BLaER1 (cell line): ENCODE measurements at regions not wholly inside any gene's neighbourhood (a gene's known extent, or its start where the extent isn't known, plus 50 kb on each side); places are given as distances from the start of the nearest gene placed in this dataset.

ENCODE experiments used
- H3K27ac ChIP-seq: shearing (Covaris generic); formaldehyde crosslinking; 2 replicates; pipeline ENCODE4 v1.8.1; 2022
- H3K27me3 ChIP-seq: shearing (Covaris generic); formaldehyde crosslinking; 2 replicates; pipeline ENCODE4 v1.8.1; 2022
- H3K36me3 ChIP-seq: shearing (Covaris generic); formaldehyde crosslinking; 2 replicates; pipeline ENCODE4 v1.8.1; 2022
- H3K4me1 ChIP-seq: shearing (Covaris generic); formaldehyde crosslinking; 2 replicates; pipeline ENCODE4 v1.8.1; 2022
- H3K4me2 ChIP-seq: shearing (Covaris generic); formaldehyde crosslinking; 2 replicates; pipeline ENCODE4 v1.8.1; 2022
- H3K4me3 ChIP-seq: shearing (Covaris generic); formaldehyde crosslinking; 2 replicates; pipeline ENCODE4 v1.8.1; 2022
- H3K9ac ChIP-seq: shearing (Covaris generic); formaldehyde crosslinking; 2 replicates; pipeline ENCODE4 v1.8.1; 2022
- H3K9me3 ChIP-seq: shearing (Covaris generic); formaldehyde crosslinking; 2 replicates; pipeline ENCODE4 v1.8.1; 2022
- H4K20me1 ChIP-seq: shearing (Covaris generic); formaldehyde crosslinking; 2 replicates; pipeline ENCODE4 v1.8.1; 2022
- Cebpa-rat ChIP-seq: shearing (Covaris generic); IDR thresholded peaks from 2 replicates; pipeline ENCODE4 v1.8.1; 2022

DNA sequence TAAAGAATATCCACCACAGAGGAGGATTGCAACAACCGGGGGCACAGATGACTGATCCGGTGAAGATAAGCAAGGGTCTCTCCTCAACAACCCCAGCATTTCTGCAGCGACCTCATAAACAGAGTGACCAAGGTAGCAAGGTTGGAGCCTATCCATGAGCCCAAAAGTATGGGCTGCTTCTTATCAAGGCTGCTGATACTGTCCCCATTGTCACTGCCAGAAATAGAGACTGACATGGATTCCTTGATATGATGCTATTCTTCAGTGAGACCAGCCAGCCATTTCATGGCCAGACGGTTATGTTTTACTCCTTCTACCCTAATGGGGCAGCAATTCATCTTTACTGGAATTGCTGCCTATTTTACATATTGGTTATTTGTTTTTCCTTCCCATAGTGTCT lies 61.9 kb upstream of the ARHGAP5 start:
- Histone ChIP-seq H3K9ac (no peak overlapping the region), H4K20me1 (no peaks in the 10 kb centered on the region), H3K4me1 (peaks cover 21% of the 10 kb centered on the region), H3K4me3 (no peak overlapping the region), H3K9me3 (no peaks in the 10 kb centered on the region), H3K27me3 (no peaks in the 10 kb centered on the region), H3K4me2 (no peak overlapping the region), H3K27ac (no peak overlapping the region), H3K36me3 (no peaks in the 10 kb centered on the region)
- TF ChIP-seq Cebpa-rat: no peak

DNA sequence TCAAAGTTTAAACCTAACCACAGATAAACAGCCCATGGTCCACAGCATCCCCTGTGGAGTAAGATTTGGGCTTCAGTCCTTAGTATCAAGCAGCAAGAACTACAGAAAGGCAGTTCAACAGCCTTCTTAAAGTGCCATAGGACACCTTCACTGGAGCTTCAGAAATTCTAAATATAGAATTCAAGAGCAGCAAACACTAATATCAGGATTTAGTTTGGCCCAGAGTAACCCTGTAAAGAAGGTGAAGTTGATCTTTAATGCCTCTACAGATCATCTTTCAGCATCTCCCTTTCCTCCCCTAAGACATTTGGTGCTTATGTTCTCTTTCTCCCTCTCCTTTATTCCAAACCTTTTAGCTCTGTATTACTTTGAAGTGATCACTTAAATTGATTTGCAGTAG lies 59.5 kb upstream of the ARHGAP5 start:
- Histone ChIP-seq H3K4me1 (peaks cover 9% of the 10 kb centered on the region; the same call in 1 of the 2 replicates), H4K20me1 (no peaks in the 10 kb centered on the region), H3K9me3 (peaks cover 14% of the 10 kb centered on the region), H3K9ac (no peak overlapping the region), H3K27ac (no peak overlapping the region), H3K27me3 (no peaks in the 10 kb centered on the region), H3K36me3 (no peaks in the 10 kb centered on the region), H3K4me3 (no peak overlapping the region), H3K4me2 (no peak overlapping the region)
- no peak for TF ChIP-seq Cebpa-rat

DNA sequence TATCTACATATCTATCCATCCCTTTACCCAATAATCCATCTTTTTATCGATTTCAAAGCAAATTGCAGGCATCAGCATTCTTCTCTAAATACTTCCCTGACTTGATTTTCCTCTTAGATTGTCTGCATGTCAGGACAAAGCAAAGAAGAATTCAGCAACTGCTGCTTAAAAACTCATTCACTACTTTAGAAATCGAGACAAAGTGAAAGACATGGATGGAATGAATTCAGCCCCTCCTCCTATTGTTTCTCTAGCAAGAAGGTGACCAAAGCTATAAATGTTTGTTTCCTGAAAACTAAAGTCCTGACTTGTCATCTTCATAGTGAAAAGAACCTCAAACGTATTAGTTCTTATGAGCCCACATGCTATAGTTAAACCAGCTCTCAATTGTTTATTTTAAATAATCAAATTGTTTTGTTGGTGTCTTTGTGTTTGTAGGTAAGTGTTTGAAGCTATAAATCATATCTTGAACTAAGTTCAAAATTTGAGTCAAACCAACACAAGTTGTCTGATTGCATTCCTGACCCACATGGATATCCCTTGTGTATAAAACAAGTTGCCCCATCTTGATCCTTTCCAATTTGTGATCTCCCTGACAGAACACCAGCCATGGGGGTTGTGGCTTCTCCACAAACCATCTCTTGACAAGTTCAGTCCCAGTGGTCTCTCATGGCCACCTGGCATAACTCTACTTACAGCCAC lies 58.6 kb upstream of the ARHGAP5 start:
- no peaks in the 10 kb centered on the region for H3K27me3 ChIP-seq
- H3K9ac ChIP-seq: no peak overlapping the region
- H3K4me2 ChIP-seq: no peak overlapping the region
- no peaks in the 10 kb centered on the region for H4K20me1 ChIP-seq
- H3K27ac ChIP-seq: no peak overlapping the region
- no peak overlapping the region for H3K4me3 ChIP-seq
- H3K36me3 ChIP-seq: no peaks in the 10 kb centered on the region
- no peak for TF ChIP-seq Cebpa-rat
- peaks cover 9% of the 10 kb centered on the region; the same call in 1 of the 2 replicates for H3K4me1 ChIP-seq
- peaks cover 14% of the 10 kb centered on the region for H3K9me3 ChIP-seq

DNA sequence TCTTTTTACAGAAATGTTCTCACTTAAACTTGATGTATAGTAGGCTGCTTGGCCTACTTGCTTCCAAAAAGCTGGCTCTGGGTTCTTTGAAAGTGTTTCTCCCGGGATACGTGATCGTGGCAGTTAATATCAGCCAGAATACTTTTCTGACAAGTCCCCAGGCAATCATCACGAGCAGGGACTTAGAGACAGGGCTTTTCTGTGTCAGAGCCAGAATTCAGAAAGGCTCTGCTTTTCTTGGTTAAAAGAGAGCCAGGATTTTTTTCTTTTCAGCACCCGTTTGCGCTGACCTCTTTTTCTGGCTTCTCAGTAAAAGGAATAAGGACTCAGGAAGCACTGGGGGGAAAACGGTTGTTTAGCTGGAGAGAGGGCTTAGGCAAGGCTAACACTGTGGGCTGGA lies 57.8 kb upstream of the ARHGAP5 start:
- H3K27me3 ChIP-seq: no peaks in the 10 kb centered on the region
- peaks cover 14% of the 10 kb centered on the region for H3K9me3 ChIP-seq
- no peaks in the 10 kb centered on the region for H3K36me3 ChIP-seq
- no peak overlapping the region for H3K4me2 ChIP-seq
- no peak for TF ChIP-seq Cebpa-rat
- no peak overlapping the region for H3K27ac ChIP-seq
- no peaks in the 10 kb centered on the region for H4K20me1 ChIP-seq
- H3K9ac ChIP-seq: no peak overlapping the region
- no peak overlapping the region for H3K4me3 ChIP-seq
- H3K4me1 ChIP-seq: peaks cover 9% of the 10 kb centered on the region; the same call in 1 of the 2 replicates

DNA sequence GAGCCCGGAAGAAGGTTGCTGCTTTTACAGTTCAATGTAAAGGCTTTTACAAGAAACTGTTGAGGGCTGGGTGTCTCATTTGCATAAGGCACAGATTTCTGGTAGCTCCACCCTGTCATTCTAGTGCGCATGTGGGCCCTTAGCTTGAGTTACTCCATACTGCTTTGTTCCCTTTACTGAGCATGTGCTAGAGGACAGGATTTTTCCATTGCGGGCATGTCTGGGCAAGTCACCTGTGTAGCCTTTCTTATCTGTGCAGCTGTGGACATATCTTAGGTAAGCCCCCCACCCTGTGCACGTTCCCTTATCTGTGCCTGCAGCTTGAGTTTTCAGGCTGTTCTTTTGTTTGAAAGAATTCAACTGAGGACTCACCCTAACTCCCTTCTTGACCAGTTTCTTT lies 56.2 kb upstream of the ARHGAP5 start:
- peaks cover 14% of the 10 kb centered on the region for H3K9me3 ChIP-seq
- no peak overlapping the region for H3K9ac ChIP-seq
- H3K36me3 ChIP-seq: no peaks in the 10 kb centered on the region
- H3K27ac ChIP-seq: no peak overlapping the region
- TF ChIP-seq Cebpa-rat: no peak
- H3K4me3 ChIP-seq: no peak overlapping the region
- H3K27me3 ChIP-seq: no peaks in the 10 kb centered on the region
- no peak overlapping the region for H3K4me2 ChIP-seq
- no peaks in the 10 kb centered on the region for H4K20me1 ChIP-seq
- H3K4me1 ChIP-seq: peaks cover 9% of the 10 kb centered on the region; the same call in 1 of the 2 replicates

DNA sequence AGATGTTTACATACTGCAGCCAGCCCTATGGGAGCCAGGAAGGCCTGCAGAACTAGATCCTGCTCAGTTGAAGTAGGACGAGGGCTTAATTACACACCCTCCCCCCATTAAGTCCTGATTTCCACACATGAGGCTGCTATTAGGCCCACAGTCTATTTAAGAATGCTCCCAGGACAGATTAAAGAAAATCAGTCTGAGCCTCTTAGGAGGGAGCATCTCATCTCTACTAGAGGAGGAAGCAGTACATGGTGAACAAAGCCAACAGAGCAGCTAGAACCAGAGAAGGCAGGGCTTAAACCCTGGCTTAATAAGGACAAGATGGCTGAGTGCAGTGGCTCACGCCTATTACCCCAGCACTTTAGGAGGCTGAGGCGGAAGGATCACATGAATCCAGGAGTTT lies 55.8 kb upstream of the ARHGAP5 start:
- H3K4me3 ChIP-seq: no peak overlapping the region
- no peak overlapping the region for H3K27ac ChIP-seq
- peaks cover 9% of the 10 kb centered on the region; the same call in 1 of the 2 replicates for H3K4me1 ChIP-seq
- no peak for TF ChIP-seq Cebpa-rat
- no peaks in the 10 kb centered on the region for H4K20me1 ChIP-seq
- H3K9me3 ChIP-seq: peaks cover 14% of the 10 kb centered on the region
- no peaks in the 10 kb centered on the region for H3K36me3 ChIP-seq
- no peak overlapping the region for H3K9ac ChIP-seq
- H3K27me3 ChIP-seq: no peaks in the 10 kb centered on the region
- no peak overlapping the region for H3K4me2 ChIP-seq

DNA sequence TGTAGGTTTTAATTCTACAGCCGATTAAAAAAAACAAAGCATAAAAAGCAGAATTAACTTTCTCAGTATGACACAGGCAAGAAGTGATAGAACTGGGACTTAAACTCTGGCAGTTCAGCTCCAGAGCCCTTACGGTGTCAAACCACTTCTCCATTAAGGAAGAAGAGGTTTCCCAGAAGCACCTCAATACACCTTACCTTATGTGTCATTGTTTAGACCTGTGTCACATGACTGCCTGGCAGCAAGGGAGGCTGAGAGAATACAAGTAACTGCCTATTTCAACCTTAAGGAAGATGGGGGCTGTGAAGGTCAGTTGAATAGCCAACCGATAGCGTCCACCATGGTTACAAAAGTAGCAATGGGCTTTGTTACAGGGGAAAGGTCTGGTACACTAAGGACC lies 54.6 kb upstream of the ARHGAP5 start:
- H4K20me1 ChIP-seq: no peaks in the 10 kb centered on the region
- no peak for TF ChIP-seq Cebpa-rat
- peaks cover 14% of the 10 kb centered on the region for H3K9me3 ChIP-seq
- H3K4me2 ChIP-seq: no peak overlapping the region
- peaks cover 9% of the 10 kb centered on the region; the same call in 1 of the 2 replicates for H3K4me1 ChIP-seq
- H3K36me3 ChIP-seq: no peaks in the 10 kb centered on the region
- H3K4me3 ChIP-seq: no peak overlapping the region
- H3K27ac ChIP-seq: no peak overlapping the region
- H3K9ac ChIP-seq: no peak overlapping the region
- H3K27me3 ChIP-seq: no peaks in the 10 kb centered on the region

DNA sequence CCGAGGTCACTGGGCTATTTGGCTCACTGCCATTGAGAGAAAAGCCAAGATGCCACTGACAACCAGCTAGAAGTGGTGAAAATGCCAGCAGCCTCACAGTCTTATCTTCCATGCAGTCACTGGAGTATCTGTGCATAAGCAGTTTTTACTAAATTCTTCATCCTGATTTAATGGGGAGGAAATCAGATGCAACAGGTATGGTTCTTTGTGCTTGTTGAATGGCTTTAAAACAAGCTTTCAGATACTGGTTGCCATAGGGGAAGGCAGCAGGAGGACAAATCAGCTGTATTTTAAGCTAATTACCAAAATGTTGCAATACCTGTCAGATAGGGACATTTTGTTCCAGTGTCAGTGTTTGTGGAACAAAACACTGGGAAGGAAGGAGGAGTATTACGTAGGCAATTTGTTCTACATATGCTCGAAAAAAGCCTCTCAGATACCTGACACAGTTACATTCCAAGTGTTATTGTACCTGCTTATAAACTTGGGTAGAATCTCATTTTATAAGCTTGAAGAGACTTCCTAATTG lies 54.1 kb upstream of the ARHGAP5 start:
- Histone ChIP-seq H3K9ac (no peak overlapping the region), H3K9me3 (peaks cover 14% of the 10 kb centered on the region), H3K27me3 (no peaks in the 10 kb centered on the region), H3K4me3 (no peak overlapping the region), H3K4me2 (no peak overlapping the region), H3K4me1 (peaks cover 9% of the 10 kb centered on the region), H3K27ac (no peak overlapping the region), H3K36me3 (no peaks in the 10 kb centered on the region), H4K20me1 (no peaks in the 10 kb centered on the region)
- TF ChIP-seq Cebpa-rat: no peak

DNA sequence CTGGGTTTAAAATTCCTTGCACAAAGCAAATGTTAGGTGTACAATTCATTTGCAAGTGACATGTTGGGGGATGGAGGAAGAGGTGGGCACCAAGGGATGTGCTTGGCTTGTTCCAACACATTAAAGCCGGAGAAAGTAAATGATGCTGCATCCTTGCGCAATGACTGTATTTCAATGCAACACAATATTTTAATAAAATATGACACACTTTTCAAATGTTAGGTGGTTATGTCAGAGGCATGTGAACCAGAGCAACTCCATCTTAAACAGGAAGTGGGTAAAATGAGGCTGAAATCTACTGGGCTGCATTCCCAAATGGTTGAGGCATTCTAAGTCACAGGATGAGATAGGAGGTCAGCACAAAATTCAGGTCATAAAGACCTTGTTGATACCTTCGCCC lies 53.6 kb upstream of the ARHGAP5 start:
- Histone ChIP-seq H3K4me2 (no peak overlapping the region), H3K36me3 (no peaks in the 10 kb centered on the region), H4K20me1 (no peaks in the 10 kb centered on the region), H3K4me3 (no peak overlapping the region), H3K4me1 (peaks cover 12% of the 10 kb centered on the region), H3K9ac (no peak overlapping the region), H3K9me3 (peaks cover 14% of the 10 kb centered on the region), H3K27ac (no peak overlapping the region), H3K27me3 (no peaks in the 10 kb centered on the region)
- 0 out of 2 replicates have a peak, but pooled peaks have one; percentile 8 for TF ChIP-seq Cebpa-rat

DNA sequence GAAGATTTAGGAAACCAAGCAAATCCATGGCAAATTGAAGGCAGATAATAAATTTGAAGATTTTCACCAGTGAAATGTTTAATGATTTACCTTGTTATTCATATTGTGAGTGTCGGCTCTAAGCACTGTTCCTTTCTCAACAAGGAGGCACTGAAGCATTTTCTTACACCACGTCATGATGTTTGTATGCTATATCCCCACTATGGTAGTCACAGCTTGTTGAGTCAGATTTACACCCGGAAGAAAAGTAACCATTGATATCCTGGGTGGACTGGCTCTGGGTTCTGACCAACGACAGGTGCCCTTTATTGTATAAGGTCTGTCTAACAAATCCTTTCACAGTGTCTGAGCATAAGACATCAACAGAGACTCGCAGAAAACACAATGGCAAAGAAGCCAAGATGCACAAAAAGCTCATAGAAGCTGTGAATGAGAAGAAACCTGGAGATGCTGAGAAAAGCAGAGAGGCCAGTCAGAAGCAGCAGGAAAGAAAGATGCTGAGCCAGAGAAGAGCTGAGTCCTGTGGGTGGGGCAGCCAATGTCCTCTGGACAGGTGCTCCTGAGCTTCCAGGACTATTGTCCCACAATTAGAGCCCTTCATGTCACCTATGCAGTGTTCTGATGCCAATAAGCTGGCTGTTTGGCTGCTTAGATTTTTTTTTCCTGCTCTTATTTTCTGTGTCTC lies 49.7 kb upstream of the ARHGAP5 start:
- Histone ChIP-seq H3K9ac (no peak overlapping the region), H3K27ac (no peak overlapping the region), H3K27me3 (no peaks in the 10 kb centered on the region), H3K36me3 (no peaks in the 10 kb centered on the region), H3K4me2 (no peak overlapping the region), H4K20me1 (no peaks in the 10 kb centered on the region), H3K4me1 (peaks cover 18% of the 10 kb centered on the region), H3K4me3 (no peak overlapping the region), H3K9me3 (no peaks in the 10 kb centered on the region)
- no peak for TF ChIP-seq Cebpa-rat
